Peyer's patch (tissue), 4 donors: ENCODE measurements at regions not wholly inside any gene's neighbourhood (a gene's known extent, or its start where the extent isn't known, plus 50 kb on each side); places are given as distances from the start of the nearest gene placed in this dataset.

Experiments used
- POLR2A ChIP-seq, 2 donors: fragments of 450-650 bp; IDR thresholded peaks; one replicate each; pipeline ENCODE4 v1.5.1; 2017; ENCODE audit warnings: antibody characterized with exemption in 2 of 2, mild to moderate bottlenecking in 2 of 2, moderate library complexity in 2 of 2
- TF ChIP-seq, protein P1 (sequence below), 6 experiments: fragments of 450-650 bp in 4 of 6; fragments of 200-600 bp in 2 of 6; sonication (generic) in 1 of 6; IDR thresholded peaks; one replicate each; pipeline ENCODE4 v1.5.1; 2017 to 2019; ENCODE audit warnings: antibody characterized with exemption in 6 of 6, mild to moderate bottlenecking in 3 of 6, moderate library complexity in 1 of 6

DNA sequence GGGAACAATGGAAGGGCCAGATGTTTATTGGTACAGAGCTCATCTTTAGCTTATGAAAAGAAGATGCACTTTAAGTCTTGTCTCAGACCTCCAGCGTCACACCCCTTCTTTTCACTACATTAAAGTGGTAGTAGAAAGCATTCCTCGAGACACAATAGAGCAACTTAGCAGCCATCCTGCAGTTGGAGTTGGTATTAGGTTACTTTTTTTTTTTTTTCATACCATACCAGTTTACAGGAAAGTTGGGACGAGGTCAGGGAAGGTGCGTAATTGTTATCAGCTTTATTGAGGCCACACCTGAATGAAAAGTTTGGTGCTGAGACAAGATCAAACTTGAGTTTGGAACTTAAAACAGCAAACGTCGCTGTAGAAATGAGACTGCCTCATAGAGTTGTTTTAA lies 203.8 kb downstream of the SOX2 start:
- TF ChIP-seq, protein P1, sequence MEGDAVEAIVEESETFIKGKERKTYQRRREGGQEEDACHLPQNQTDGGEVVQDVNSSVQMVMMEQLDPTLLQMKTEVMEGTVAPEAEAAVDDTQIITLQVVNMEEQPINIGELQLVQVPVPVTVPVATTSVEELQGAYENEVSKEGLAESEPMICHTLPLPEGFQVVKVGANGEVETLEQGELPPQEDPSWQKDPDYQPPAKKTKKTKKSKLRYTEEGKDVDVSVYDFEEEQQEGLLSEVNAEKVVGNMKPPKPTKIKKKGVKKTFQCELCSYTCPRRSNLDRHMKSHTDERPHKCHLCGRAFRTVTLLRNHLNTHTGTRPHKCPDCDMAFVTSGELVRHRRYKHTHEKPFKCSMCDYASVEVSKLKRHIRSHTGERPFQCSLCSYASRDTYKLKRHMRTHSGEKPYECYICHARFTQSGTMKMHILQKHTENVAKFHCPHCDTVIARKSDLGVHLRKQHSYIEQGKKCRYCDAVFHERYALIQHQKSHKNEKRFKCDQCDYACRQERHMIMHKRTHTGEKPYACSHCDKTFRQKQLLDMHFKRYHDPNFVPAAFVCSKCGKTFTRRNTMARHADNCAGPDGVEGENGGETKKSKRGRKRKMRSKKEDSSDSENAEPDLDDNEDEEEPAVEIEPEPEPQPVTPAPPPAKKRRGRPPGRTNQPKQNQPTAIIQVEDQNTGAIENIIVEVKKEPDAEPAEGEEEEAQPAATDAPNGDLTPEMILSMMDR (IDR thresholded peaks at IDR 0.05), result no peak
- no peak for TF ChIP-seq POLR2A (IDR thresholded peaks at IDR 0.05)
